HepG2 (cell line): ENCODE measurements at regions not wholly inside any gene's neighbourhood (a gene's known extent, or its start where the extent isn't known, plus 50 kb on each side); places are given as distances from the start of the nearest gene placed in this dataset.

Experiments
- ATAC-seq: fragments of 200-7000 bp; cut with Tn5 transposase; 3 replicates; pipeline ENCODE4 v1.9.1; 2020; ENCODE audit warnings: mild to moderate bottlenecking, moderate library complexity
- BruUV-seq: library from RNA; stranded (reverse); fragments of 400-500 nt; replicated peaks from 2 replicates; lab custom pipeline; 2021; lab: Mats Ljungman, UMichigan
- CTCF ChIA-PET: fragments of 300-600 bp; formaldehyde crosslinking; extraction: SDS; loops from one replicate; lab custom pipeline; 2021; ENCODE audit warnings: low total read pairs, inconsistent platforms, low intra/inter-chr PET ratio; lab: Yijun Ruan, JAX
- POLR2A ChIA-PET: fragments of 350-600 bp; sonication (Branson Sonifier 250); formaldehyde crosslinking; loops from one replicate; lab custom pipeline; 2020; ENCODE audit warnings: antibody characterized with exemption, inconsistent platforms; lab: Yijun Ruan, JAX
- DNase-seq: peaks from one replicate; pipeline ENCODE4 v3.0.0-alpha.2; 2015; ENCODE audit warnings: low spot score
- FAIRE-seq: peaks from 3 replicates; lab custom pipeline; 2011; peaks lifted over from hg19 to GRCh38; lab: Jason Lieb, UNC
- H2AFZ ChIP-seq: one replicate; pipeline ENCODE4 v1.6.1; 2011; ENCODE audit warnings: low read length, inconsistent platforms
- H3K27ac ChIP-seq: fragments of 300-600 bp; 3 replicates; pipeline ENCODE4 v1.8.0; 2011; ENCODE audit warnings: mixed run types, mild to moderate bottlenecking, mixed read lengths, low read length, inconsistent platforms; ENCODE audit not compliant: insufficient read depth; ENCODE audit errors: extremely low read length
- H3K27me3 ChIP-seq, 2 experiments: fragments of 200-600 bp in 1 of 2; 2 replicates in 1 of 2; 3 replicates in 1 of 2; pipeline versions ENCODE4 v1.6.0 to v1.8.0; 2011; ENCODE audit warnings: low read length in 2 of 2, mild to moderate bottlenecking in 2 of 2, moderate library complexity in 2 of 2, inconsistent platforms in 1 of 2; ENCODE audit not compliant: insufficient read depth in 2 of 2, control insufficient read depth in 1 of 2
- H3K36me3 ChIP-seq, 2 experiments: fragments of 200-600 bp in 1 of 2; replicated peaks in 1 of 2; 2 replicates in 1 of 2; 3 replicates in 1 of 2; pipeline versions ENCODE4 v1.5.1 to v1.8.0; 2011; ENCODE audit warnings: low read length in 2 of 2, inconsistent platforms in 1 of 2; ENCODE audit not compliant: insufficient read depth in 2 of 2, control insufficient read depth in 1 of 2
- H3K4me1 ChIP-seq: 2 replicates; pipeline ENCODE4 v1.5.1; 2012; ENCODE audit warnings: low read length, inconsistent platforms; ENCODE audit not compliant: insufficient read depth
- H3K4me2 ChIP-seq: 2 replicates; pipeline ENCODE4 v1.6.0; 2011; ENCODE audit warnings: low read depth, low read length, inconsistent platforms
- H3K4me3 ChIP-seq, 3 experiments: fragments of 200-600 bp in 1 of 3; sonication (generic), shearing (Covaris generic) in 1 of 3; replicated peaks in 1 of 3; 2 replicates each; pipeline ENCODE4 v1.5.1; 2011 to 2016; ENCODE audit warnings: low read length in 3 of 3, inconsistent platforms in 2 of 3, low read depth in 2 of 3, mild to moderate bottlenecking in 2 of 3, control low read depth in 1 of 3, mixed read lengths in 1 of 3; ENCODE audit not compliant: insufficient read depth in 1 of 3
- H3K79me2 ChIP-seq: one replicate; pipeline ENCODE4 v1.6.1; 2011; ENCODE audit warnings: low read length, inconsistent platforms; ENCODE audit not compliant: insufficient read depth
- H3K9ac ChIP-seq: 2 replicates; pipeline ENCODE4 v1.6.0; 2011; ENCODE audit warnings: mild to moderate bottlenecking, low read depth, low read length, inconsistent platforms; ENCODE audit not compliant: insufficient read depth
- H3K9me3 ChIP-seq: 2 replicates; pipeline ENCODE4 v1.5.1; 2012; ENCODE audit warnings: mild to moderate bottlenecking, low read length
- H4K20me1 ChIP-seq: 2 replicates; pipeline ENCODE4 v1.6.0; 2011; ENCODE audit warnings: inconsistent platforms, mild to moderate bottlenecking, low read length, moderate library complexity; ENCODE audit not compliant: insufficient read depth
- BORCS8-MEF2B ChIP-seq: sonication (generic); formaldehyde crosslinking; IDR thresholded peaks from 2 replicates; pipeline ENCODE4 v1.8.0; 2022; ENCODE audit warnings: mild to moderate bottlenecking, missing genetic modification reagents
- CENPX ChIP-seq: sonication (generic); formaldehyde crosslinking; IDR thresholded peaks from 2 replicates; pipeline ENCODE4 v1.9.0; 2021; ENCODE audit warnings: mild to moderate bottlenecking, missing genetic modification reagents, moderate library complexity
- GLMP ChIP-seq: sonication (generic); formaldehyde crosslinking; IDR thresholded peaks from 2 replicates; pipeline ENCODE4 v1.9.0; 2021; ENCODE audit warnings: missing genetic modification reagents, mild to moderate bottlenecking, borderline replicate concordance
- HNRNPL ChIP-seq: fragments of 200-400 bp; formaldehyde crosslinking; IDR thresholded peaks from 2 replicates; pipeline ENCODE4 v1.6.1; 2017; ENCODE audit warnings: mild to moderate bottlenecking, low read depth, low read length
- KDM5A ChIP-seq: fragments of 200-600 bp; sonication (generic); IDR thresholded peaks from 2 replicates; pipeline ENCODE4 v1.7.0; 2018; ENCODE audit warnings: antibody characterized with exemption, mild to moderate bottlenecking, low read length, borderline replicate concordance
- MTA3 ChIP-seq: sonication (generic); formaldehyde crosslinking; IDR thresholded peaks from 2 replicates; pipeline ENCODE4 v1.4.0; 2020; ENCODE audit warnings: missing genetic modification reagents
- PRDM10 ChIP-seq: sonication (generic); formaldehyde crosslinking; IDR thresholded peaks from 2 replicates; pipeline ENCODE4 v1.4.0; 2020; ENCODE audit warnings: low read depth, missing genetic modification reagents
- ZBTB49 ChIP-seq: sonication (generic); formaldehyde crosslinking; IDR thresholded peaks from 2 replicates; pipeline ENCODE4 v1.4.0; 2020; ENCODE audit warnings: missing genetic modification reagents, borderline replicate concordance
- ZNF10 ChIP-seq: sonication (generic); formaldehyde crosslinking; IDR thresholded peaks from 2 replicates; pipeline ENCODE4 v1.4.0; 2020; ENCODE audit warnings: mild to moderate bottlenecking, low read depth, missing genetic modification reagents, borderline replicate concordance
- ZNF207 ChIP-seq: fragments of 450-650 bp; IDR thresholded peaks from 2 replicates; pipeline ENCODE4 v1.6.1; 2016; ENCODE audit warnings: antibody characterized with exemption, borderline replicate concordance
- ZNF781 ChIP-seq: sonication (generic); formaldehyde crosslinking; IDR thresholded peaks from 2 replicates; pipeline ENCODE4 v1.5.1; 2020; ENCODE audit warnings: borderline replicate concordance, mild to moderate bottlenecking, missing genetic modification reagents; ENCODE audit errors: not compliant biosample characterization
- ZSCAN12 ChIP-seq: sonication (generic); formaldehyde crosslinking; IDR thresholded peaks from 2 replicates; pipeline ENCODE4 v1.9.0; 2021; ENCODE audit warnings: mild to moderate bottlenecking, missing genetic modification reagents
- ZSCAN22 ChIP-seq: sonication (generic); formaldehyde crosslinking; IDR thresholded peaks from 2 replicates; pipeline ENCODE4 v1.4.0; 2020; ENCODE audit warnings: mild to moderate bottlenecking, missing genetic modification reagents
- WGBS: methylation state at CpG from one replicate; pipeline ENCODE4 v1.1.6; 2017; ENCODE audit warnings: low lambda C conversion rate; 5-methylcytosine and 5-hydroxymethylcytosine counted together
- in situ Hi-C: cut with HindIII; loops from 2 replicates; pipeline ENCODE4 v1.10.0; 2017; ENCODE audit warnings: low pct_unique_long_range_greater_than_20kb; ENCODE audit not compliant: extremely low pct_ligation_motif_present
- intact Hi-C: fragments of 100-400 bp; cut with micrococcal nuclease; formaldehyde crosslinking; loops from one replicate; pipeline ENCODE4 v1.10.0; 2022; ENCODE audit not compliant: unreplicated experiment
- TF ChIP-seq, protein P1 (sequence below): sonication (generic); formaldehyde crosslinking; IDR thresholded peaks from 2 replicates; pipeline ENCODE4 v1.4.0; 2020; ENCODE audit warnings: missing genetic modification reagents

DNA sequence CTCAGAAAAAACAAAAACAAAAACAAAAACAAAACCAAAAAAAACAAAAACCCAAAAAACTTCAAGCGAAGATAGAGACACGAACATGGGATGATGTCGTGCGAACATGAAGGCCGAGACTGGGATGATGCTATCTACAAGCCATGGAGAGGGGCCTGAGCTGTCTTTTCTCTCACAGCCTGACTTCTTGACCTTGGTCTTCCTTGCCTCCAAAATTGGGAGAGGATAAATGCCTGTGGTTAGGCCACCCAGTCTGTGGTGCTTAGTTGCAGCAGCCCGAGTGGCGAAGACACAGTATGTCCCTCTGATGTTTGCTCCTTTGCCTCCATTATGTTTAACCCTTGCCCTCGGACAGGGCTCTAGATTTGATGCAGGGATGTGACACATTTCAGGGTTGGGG, 130.4 kb upstream of the BASP1 start:
- no peak overlapping the region for H3K9ac ChIP-seq
- no peaks in the 10 kb centered on the region for H3K27me3 ChIP-seq
- no peaks in the 10 kb centered on the region for H3K9me3 ChIP-seq
- H3K27ac ChIP-seq: no peak overlapping the region
- no peaks in the 10 kb centered on the region for H4K20me1 ChIP-seq
- TF ChIP-seq ZNF781 (CRISPR knock-in tag): no peak
- no peak for TF ChIP-seq MTA3 (CRISPR knock-in tag)
- no peak for TF ChIP-seq ZBTB49 (CRISPR knock-in tag)
- no peak for TF ChIP-seq PRDM10 (CRISPR knock-in tag)
- no peak for TF ChIP-seq ZSCAN12 (CRISPR knock-in tag)
- no peak for TF ChIP-seq HNRNPL
- TF ChIP-seq, protein P1, sequence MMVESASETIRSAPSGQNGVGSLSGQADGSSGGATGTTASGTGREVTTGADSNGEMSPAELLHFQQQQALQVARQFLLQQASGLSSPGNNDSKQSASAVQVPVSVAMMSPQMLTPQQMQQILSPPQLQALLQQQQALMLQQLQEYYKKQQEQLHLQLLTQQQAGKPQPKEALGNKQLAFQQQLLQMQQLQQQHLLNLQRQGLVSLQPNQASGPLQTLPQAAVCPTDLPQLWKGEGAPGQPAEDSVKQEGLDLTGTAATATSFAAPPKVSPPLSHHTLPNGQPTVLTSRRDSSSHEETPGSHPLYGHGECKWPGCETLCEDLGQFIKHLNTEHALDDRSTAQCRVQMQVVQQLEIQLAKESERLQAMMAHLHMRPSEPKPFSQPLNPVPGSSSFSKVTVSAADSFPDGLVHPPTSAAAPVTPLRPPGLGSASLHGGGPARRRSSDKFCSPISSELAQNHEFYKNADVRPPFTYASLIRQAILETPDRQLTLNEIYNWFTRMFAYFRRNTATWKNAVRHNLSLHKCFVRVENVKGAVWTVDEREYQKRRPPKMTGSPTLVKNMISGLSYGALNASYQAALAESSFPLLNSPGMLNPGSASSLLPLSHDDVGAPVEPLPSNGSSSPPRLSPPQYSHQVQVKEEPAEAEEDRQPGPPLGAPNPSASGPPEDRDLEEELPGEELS: no peak
- TF ChIP-seq ZSCAN22 (CRISPR knock-in tag): no peak
- TF ChIP-seq ZNF10 (CRISPR knock-in tag): no peak
- no peak for TF ChIP-seq GLMP (CRISPR knock-in tag)
- no peak for TF ChIP-seq BORCS8-MEF2B (CRISPR knock-in tag)
- no peak for TF ChIP-seq CENPX
- TF ChIP-seq ZNF207: no peak
- no peak for TF ChIP-seq KDM5A
- ChIA-PET CTCF (no interaction called here), POLR2A (no interaction called here)
- in situ Hi-C loops (no loop called here), intact Hi-C loops (no loop called here)
- 0 out of 2 replicates have a peak, but pooled peaks cover 4% of the 10 kb centered on the region for H3K4me1 ChIP-seq
- H3K4me3 ChIP-seq: no peak overlapping the region
- no peak overlapping the region for H3K4me2 ChIP-seq
- H3K79me2 ChIP-seq: no peaks in the 10 kb centered on the region
- BruUV-seq: no TSS peak
- FAIRE-seq (no peak), ATAC-seq (no peak), DNase-seq (no peak)
- WGBS: 64% methylated on average over 8 of the region's 8 CpGs
- no peaks in the 10 kb centered on the region for H3K36me3 ChIP-seq
- no peak overlapping the region for H2AFZ ChIP-seq
